ENCODE measurements at regions not wholly inside any gene's neighbourhood (a gene's known extent, or its start where the extent isn't known, plus 50 kb on each side); places are given as distances from the start of the nearest gene placed in this dataset.

DNA sequence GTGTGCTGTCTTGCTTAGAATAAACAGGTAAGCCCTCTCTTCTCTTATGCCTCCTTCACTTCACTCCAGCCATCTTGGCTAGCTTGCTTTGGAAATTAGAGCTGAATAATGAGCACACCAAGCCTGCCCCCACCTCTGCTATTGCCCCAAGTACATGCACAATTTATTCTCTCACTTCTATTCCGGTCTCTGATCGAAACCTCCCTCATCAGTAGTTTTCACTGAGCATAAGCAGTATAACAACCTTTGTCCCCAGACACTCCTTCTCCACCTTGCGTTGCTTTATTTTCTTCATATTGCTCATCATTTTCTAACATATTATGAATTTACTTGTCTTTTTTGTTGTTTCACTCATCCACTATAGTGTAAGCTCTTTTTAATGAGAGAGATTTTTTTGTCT lies 253.4 kb downstream of the GXYLT1 start:
- H3K4me1 Mint-ChIP-seq, result no peaks in the 10 kb centered on the region
- no peaks in the 10 kb centered on the region for H3K36me3 Mint-ChIP-seq (ENCODE audit: low read depth)
- DNase-seq (no peak), ATAC-seq (no peak)
- no peak overlapping the region for H3K4me3 Mint-ChIP-seq
- no peaks in the 10 kb centered on the region for H3K9me3 ChIP-seq (ENCODE audit: control insufficient read depth, low read length, poor library complexity, severe bottlenecking)
- H3K27me3 Mint-ChIP-seq, result peaks cover 9% of the 10 kb centered on the region
- no peak overlapping the region for H3K27ac Mint-ChIP-seq

DNA sequence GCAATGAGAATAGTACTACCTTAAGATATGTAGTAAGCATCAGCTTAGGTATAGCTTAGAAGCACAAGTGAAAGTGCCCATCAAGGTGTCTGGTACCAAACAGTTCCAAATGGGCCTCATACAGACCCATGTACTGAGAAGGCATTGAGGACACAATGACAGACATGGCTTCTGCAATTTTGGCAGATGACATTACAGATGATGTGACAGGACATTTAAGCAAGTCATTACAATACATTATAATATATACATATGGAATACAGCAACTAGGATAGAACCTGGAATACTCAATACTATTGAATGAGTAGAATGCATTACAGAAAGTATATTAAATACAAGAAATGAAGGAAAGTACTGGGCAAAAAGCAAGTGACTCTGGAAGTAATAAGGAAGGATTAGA lies 256.4 kb downstream of the GXYLT1 start:
- Mint-ChIP-seq H3K4me1 (no peaks in the 10 kb centered on the region), H3K4me3 (no peak overlapping the region), H3K27me3 (peaks cover 14% of the 10 kb centered on the region), H3K36me3 (ENCODE audit: low read depth) (no peaks in the 10 kb centered on the region), H3K27ac (no peak overlapping the region)
- H3K9me3 ChIP-seq (ENCODE audit: control insufficient read depth, low read length, poor library complexity, severe bottlenecking), result no peaks in the 10 kb centered on the region
- no peak for ATAC-seq
- no peak for DNase-seq

DNA sequence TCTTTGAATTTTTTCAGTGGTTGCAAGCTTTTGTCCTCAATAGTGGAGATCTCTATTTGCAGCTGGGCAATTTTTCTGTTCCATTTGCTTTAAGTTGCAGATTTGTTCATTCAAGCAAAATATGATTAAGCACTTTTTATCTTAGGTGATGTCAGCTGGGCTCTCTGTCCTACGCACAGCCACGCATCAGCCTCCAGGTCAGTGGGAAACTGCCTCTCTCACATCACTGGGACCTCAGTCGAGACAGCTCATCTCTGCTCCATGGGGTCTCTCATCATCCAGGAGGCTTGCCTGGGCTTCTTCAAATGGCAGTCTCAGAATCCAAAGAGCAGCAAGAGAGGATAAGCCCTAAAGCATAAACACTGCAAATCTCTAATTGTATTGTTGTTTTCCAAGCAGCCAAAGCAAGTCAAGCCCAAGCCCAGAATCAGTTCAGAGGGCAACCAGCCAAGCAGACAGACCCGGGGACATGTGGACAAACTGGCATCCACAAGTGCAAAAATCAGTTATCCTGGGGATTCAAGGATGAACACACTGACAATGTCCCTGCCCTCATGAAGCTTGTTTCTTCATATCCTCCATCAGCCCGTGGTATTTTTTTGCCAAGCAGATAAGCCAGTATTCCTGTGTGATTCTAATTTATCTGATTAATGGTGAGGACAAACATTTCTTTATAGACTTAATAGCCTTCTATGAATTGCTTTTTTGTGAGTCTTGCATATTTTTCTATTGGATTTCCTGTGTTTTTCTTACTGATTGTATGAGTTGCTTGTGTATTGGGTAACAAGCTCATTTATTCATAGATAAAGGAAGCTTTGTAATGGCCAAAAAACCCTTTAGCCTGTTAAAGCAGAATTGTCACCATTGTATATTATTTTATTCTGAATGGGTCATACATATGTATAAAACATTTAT lies 262.5 kb downstream of the GXYLT1 start:
- Mint-ChIP-seq H3K27me3 (peaks cover 6% of the 10 kb centered on the region), H3K4me1 (peaks cover 2% of the 10 kb centered on the region), H3K36me3 (ENCODE audit: low read depth) (no peaks in the 10 kb centered on the region), H3K4me3 (no peak overlapping the region), H3K27ac (no peak overlapping the region)
- ATAC-seq (no peak), DNase-seq (no peak)
- no peaks in the 10 kb centered on the region for H3K9me3 ChIP-seq (ENCODE audit: control insufficient read depth, low read length, poor library complexity, severe bottlenecking)

DNA sequence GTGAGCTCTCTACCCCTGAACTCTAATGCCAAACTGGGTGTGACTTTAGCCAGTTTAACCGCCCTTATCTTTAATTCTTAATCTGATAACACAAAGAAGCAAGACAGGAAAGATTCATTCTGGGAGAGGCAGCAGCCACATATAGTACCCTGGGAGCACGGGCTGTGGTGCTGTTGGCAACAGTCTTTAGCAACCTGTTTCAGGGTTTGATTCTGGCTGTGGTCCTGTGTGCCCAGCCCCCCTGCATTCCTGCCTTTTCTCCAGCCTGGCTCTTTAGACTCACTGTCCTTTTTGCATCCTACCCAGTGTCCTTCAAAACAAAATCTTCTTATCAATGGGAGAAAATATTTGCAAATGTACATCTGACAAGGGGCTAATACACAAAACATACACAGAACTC lies 275.2 kb downstream of the GXYLT1 start:
- Mint-ChIP-seq H3K4me3 (no peak overlapping the region), H3K27me3 (no peaks in the 10 kb centered on the region), H3K36me3 (ENCODE audit: low read depth) (no peaks in the 10 kb centered on the region), H3K27ac (no peak overlapping the region), H3K4me1 (no peaks in the 10 kb centered on the region)
- no peaks in the 10 kb centered on the region for H3K9me3 ChIP-seq (ENCODE audit: control insufficient read depth, low read length, poor library complexity, severe bottlenecking)
- DNase-seq, result no peak
- no peak for ATAC-seq

DNA sequence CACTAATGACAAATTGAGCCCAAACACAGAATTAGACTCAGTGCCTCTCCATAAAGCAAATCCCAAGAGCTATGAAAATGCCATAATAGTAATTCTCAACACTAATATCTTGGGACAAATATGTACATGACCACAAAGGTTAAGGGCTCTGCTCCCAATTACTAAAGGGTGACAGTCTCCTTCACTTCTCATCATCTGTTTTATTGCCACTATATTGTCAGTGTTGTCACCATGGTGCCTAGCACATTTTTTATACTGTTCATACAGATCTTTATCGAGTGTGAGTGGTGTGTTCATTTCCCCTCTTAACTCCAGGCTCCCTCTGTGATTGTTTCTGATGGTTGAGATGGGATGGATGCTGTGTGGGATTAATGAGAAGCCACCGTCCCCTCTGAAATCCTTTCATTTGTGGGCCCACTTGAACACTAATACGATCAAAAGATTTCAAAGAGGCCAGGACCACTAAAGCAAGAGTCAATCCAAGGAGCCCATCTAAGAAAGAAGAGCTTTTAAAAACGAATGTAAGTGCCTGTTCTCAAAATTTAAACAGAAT lies 277.7 kb downstream of the GXYLT1 start:
- no peaks in the 10 kb centered on the region for H3K36me3 Mint-ChIP-seq (ENCODE audit: low read depth)

DNA sequence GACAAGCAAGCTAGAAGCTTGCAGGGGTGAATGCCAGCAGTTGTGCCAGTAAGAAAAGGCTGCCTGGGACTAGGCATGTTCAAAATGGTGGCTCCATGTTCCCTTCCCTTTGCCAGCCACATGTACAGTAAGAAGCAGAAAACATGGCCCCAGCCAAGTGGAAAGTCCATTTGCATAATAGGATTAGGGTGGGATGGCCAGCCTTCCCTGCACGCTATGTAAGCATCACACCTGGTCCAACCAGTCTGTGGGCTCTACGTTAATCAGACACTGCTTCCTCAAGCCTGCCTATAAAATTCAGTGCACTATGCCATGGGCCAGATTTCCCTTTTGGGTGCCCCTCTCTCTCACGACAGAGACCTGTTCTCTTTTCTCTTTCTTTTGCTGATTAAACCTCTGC lies 288.4 kb downstream of the GXYLT1 start:
- Mint-ChIP-seq H3K4me3 (no peak overlapping the region), H3K27ac (no peak overlapping the region), H3K27me3 (peaks cover 4% of the 10 kb centered on the region), H3K36me3 (ENCODE audit: low read depth) (no peaks in the 10 kb centered on the region), H3K4me1 (peaks cover 2% of the 10 kb centered on the region)
- H3K9me3 ChIP-seq (ENCODE audit: control insufficient read depth, low read length, poor library complexity, severe bottlenecking), result no peaks in the 10 kb centered on the region
- no peak for ATAC-seq
- DNase-seq, result no peak

More for the DNA sequence above, 277.7 kb downstream of the GXYLT1 start:
- Mint-ChIP-seq H3K27ac (no peak overlapping the region), H3K4me3 (no peak overlapping the region), H3K4me1 (no peaks in the 10 kb centered on the region), H3K27me3 (peaks cover 5% of the 10 kb centered on the region)
- H3K9me3 ChIP-seq (ENCODE audit: control insufficient read depth, low read length, poor library complexity, severe bottlenecking), result no peaks in the 10 kb centered on the region
- no peak for DNase-seq
- ATAC-seq, result no peak

DNA sequence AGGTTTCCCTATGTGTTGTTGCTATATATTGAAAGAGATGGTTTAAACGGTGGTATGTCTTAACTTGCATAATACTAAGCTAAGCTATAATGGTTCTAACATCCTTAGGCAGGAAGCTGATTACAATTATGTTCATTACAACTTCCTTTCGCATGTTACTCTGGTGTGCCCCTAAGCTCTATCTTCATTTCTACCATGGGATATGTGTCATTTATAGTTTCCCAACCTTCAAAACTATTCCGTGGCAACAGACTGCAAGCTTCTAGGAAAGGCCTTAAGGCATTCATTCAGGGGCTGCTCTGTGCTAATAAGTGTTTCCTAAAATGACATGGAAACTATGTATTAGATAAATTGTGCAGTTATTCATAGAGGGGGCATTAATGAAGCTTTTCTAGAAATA lies 294.6 kb downstream of the GXYLT1 start:
- ATAC-seq (no peak), DNase-seq (no peak)
- H3K4me3 Mint-ChIP-seq, result no peak overlapping the region
- peaks cover 3% of the 10 kb centered on the region for H3K9me3 ChIP-seq (ENCODE audit: control insufficient read depth, low read length, poor library complexity, severe bottlenecking)
- H3K4me1 Mint-ChIP-seq, result no peaks in the 10 kb centered on the region
- no peaks in the 10 kb centered on the region for H3K36me3 Mint-ChIP-seq (ENCODE audit: low read depth)
- no peaks in the 10 kb centered on the region for H3K27me3 Mint-ChIP-seq
- no peak overlapping the region for H3K27ac Mint-ChIP-seq

DNA sequence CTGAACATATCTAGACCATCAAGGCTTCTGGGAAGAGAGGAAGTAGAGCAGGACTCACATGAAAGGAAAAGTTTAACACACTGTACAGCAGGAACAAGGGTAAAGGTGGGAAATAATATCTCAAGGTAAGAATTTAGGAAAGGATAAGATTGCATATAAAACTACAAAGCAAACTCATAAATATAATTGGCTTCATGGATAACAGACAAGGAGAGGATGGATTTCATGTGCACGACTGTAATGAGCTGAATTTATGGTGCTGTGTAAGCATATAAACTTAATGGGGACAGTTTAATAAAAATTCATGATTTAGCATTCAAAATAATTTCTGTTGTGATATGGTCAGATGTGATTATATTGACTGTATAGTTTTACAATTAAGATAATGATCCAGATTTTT lies 298.0 kb downstream of the GXYLT1 start:
- no peaks in the 10 kb centered on the region for H3K36me3 Mint-ChIP-seq (ENCODE audit: low read depth)
- DNase-seq (no peak), ATAC-seq (no peak)
- no peak overlapping the region for H3K27ac Mint-ChIP-seq
- no peaks in the 10 kb centered on the region for H3K27me3 Mint-ChIP-seq
- no peaks in the 10 kb centered on the region for H3K4me1 Mint-ChIP-seq
- peaks cover 3% of the 10 kb centered on the region for H3K9me3 ChIP-seq (ENCODE audit: control insufficient read depth, low read length, poor library complexity, severe bottlenecking)
- H3K4me3 Mint-ChIP-seq, result no peak overlapping the region

DNA sequence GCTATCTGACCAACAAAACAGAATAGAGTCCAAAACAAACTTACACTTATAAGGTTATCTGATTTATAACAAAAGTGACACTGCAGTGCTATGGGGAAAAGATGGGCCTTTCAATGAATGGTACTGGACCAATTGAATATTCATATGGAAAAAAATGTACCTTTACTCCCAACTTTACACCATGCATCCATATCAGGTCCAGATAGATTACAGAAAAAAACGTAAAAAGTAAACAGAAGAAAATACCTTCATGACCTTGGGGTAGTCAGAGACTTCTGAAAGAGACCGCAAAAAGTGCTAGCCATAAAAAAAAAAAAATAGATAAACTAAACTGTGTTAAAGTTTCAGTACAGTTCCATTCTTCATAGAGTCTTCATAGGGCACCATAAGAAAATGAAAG lies 308.3 kb downstream of the GXYLT1 start:
- Mint-ChIP-seq H3K4me1 (no peaks in the 10 kb centered on the region), H3K36me3 (ENCODE audit: low read depth) (no peaks in the 10 kb centered on the region), H3K4me3 (no peak overlapping the region), H3K27me3 (peaks cover 28% of the 10 kb centered on the region), H3K27ac (no peak overlapping the region)
- H3K9me3 ChIP-seq (ENCODE audit: control insufficient read depth, low read length, poor library complexity, severe bottlenecking), result no peaks in the 10 kb centered on the region
- DNase-seq (no peak), ATAC-seq (no peak)

DNA sequence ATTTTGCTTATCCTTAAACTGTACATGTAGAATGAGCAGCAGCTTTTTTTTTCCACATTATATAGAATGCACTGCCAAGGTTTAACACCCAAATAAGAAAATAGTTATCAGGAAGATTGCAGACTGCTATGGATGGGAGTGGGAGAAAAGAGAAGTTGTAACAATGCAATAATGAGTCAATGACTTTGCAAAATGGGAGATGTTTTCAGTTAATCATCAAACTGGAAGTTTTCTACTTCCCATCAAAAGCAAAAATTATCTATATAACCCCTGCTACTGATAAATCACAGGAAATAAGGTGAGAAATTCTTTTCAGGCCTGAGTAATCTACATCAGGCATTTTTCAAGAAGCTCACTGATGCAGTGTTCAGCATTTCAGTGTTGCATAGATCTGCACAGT lies 309.1 kb downstream of the GXYLT1 start:
- Mint-ChIP-seq H3K27me3 (peaks cover 20% of the 10 kb centered on the region), H3K4me1 (no peaks in the 10 kb centered on the region), H3K36me3 (ENCODE audit: low read depth) (no peaks in the 10 kb centered on the region), H3K4me3 (no peak overlapping the region), H3K27ac (no peak overlapping the region)
- H3K9me3 ChIP-seq (ENCODE audit: control insufficient read depth, low read length, poor library complexity, severe bottlenecking), result no peaks in the 10 kb centered on the region
- ATAC-seq (no peak), DNase-seq (no peak)

DNA sequence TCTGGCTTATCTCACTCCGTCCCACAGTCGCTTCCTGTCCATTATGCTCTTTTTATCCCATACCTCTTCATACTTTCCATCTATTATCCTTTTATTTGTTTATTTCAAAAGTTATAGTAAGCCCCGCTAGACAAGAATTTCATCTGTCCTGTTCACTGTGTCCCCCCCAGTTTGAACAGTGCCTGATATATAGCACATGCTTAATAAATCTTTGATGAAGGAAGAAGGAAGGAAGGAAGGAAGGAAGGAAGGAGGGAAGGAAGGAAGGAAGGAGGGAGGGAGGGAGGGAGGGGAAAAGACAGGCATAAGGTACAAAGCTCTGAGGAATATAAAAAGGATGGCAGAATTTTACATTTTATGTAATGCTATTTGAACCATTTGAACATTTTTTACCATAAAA lies 324.7 kb downstream of the GXYLT1 start:
- no peak for DNase-seq
- no peaks in the 10 kb centered on the region for H3K9me3 ChIP-seq (ENCODE audit: control insufficient read depth, low read length, poor library complexity, severe bottlenecking)
- no peak overlapping the region for H3K27ac Mint-ChIP-seq
- H3K4me3 Mint-ChIP-seq, result no peak overlapping the region
- H3K4me1 Mint-ChIP-seq, result no peaks in the 10 kb centered on the region
- H3K27me3 Mint-ChIP-seq, result peaks cover 5% of the 10 kb centered on the region
- no peaks in the 10 kb centered on the region for H3K36me3 Mint-ChIP-seq (ENCODE audit: low read depth)
- no peak for ATAC-seq

DNA sequence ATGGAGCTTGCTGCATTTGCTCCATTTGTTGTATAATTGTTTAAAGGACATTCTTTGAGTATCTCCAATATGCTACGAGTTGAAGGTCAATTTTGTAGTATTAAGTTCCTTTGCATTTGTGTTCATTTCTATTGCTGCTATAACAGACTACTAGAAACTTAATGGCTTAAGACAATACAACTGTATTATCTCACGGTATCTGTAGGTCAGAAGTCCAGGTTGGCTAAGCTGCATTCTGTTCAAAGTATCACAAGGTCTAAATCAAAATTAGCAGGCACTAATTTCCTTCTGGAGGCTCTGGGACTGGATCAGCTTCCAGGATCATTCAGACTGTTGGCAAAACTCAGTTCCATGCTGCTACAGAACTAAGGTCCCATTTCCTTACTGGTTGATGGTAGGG lies 340.6 kb downstream of the GXYLT1 start:
- H3K27ac Mint-ChIP-seq, result no peak overlapping the region
- H3K4me1 Mint-ChIP-seq, result no peaks in the 10 kb centered on the region
- ATAC-seq (no peak), DNase-seq (no peak)
- no peaks in the 10 kb centered on the region for H3K36me3 Mint-ChIP-seq (ENCODE audit: low read depth)
- H3K27me3 Mint-ChIP-seq, result no peaks in the 10 kb centered on the region
- no peak overlapping the region for H3K4me3 Mint-ChIP-seq
- peaks cover 3% of the 10 kb centered on the region for H3K9me3 ChIP-seq (ENCODE audit: control insufficient read depth, low read length, poor library complexity, severe bottlenecking)

DNA sequence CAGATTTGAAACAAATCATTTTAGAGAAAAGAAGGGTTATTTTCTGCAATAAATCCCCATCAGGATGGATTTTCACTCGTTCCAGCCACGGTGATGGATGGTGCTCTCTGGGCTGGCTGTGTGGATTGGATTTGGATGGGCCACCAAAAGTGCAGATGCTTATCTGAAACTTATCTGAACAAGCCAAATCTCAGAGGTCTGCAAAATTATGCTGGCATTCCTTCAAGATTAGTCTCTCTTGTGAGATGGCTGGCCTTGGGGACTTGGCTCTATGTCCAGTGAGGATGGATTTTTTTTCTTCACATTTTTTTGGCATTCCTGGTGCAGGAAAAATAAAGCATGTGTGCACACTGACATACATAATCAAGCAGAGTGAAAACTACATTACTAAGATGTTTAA lies 341.9 kb downstream of the GXYLT1 start:
- Mint-ChIP-seq H3K36me3 (ENCODE audit: low read depth) (no peaks in the 10 kb centered on the region), H3K27me3 (no peaks in the 10 kb centered on the region), H3K4me1 (no peaks in the 10 kb centered on the region), H3K27ac (no peak overlapping the region), H3K4me3 (no peak overlapping the region)
- ATAC-seq (no peak), DNase-seq (no peak)
- H3K9me3 ChIP-seq (ENCODE audit: control insufficient read depth, low read length, poor library complexity, severe bottlenecking), result peaks cover 3% of the 10 kb centered on the region

DNA sequence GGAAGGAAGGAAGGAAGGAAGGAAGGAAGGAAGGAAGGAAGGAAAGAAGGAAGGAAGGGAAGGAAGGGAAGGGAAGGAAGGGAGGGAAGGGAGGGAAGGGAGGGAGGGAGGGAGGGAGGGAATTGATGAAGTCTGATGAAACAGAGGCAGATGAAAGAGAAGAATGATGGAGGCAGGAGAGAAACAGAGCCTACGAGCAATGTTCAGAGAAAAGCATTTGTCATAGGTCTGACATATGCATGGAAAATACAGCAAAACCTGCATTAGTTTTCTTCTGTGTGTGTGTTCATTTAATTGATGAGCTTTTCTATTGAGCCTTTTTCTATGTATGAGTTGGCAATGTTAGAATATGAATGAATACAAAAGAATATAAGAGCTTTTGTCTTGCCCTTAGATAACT lies 343.4 kb downstream of the GXYLT1 start:
- H3K4me1 Mint-ChIP-seq, result no peaks in the 10 kb centered on the region
- no peak overlapping the region for H3K27ac Mint-ChIP-seq
- DNase-seq (no peak), ATAC-seq (no peak)
- peaks cover 3% of the 10 kb centered on the region for H3K9me3 ChIP-seq (ENCODE audit: control insufficient read depth, low read length, poor library complexity, severe bottlenecking)
- no peak overlapping the region for H3K4me3 Mint-ChIP-seq
- no peaks in the 10 kb centered on the region for H3K36me3 Mint-ChIP-seq (ENCODE audit: low read depth)
- no peaks in the 10 kb centered on the region for H3K27me3 Mint-ChIP-seq
